ENCODE measurements at regions not wholly inside any gene's neighbourhood (a gene's known extent, or its start where the extent isn't known, plus 50 kb on each side); places are given as distances from the start of the nearest gene placed in this dataset.

DNA sequence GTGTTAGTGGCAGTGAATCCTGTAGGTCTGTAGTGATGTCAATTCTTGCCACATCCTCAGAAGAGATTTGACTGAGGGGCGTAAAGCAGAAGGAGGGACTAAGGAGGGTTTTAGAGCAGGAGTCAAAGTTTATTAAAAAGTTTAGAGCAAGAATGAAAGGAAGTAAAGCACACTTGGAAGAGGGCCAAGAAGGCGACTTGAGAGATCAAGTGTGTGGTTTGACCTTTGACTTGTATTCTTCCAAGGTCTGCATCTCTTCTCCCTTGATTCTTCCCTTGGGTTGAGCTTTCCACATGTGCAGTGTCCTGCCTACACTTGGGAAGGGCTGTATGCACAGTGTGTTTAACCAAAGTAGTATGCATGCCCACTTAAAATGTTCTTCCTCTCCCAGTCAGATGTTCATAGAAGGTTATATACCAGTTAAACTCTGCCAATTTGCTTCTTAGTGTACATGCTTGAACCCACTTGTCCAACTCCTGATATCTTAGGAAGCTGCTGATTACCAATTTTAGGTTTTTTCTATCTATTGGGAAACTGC lies 627.6 kb downstream of the MMUT start:
- no peak overlapping the region for H4K91ac ChIP-seq (ENCODE audit: insufficient read length, low read depth, low read length)
- no peak overlapping the region for H2AFZ ChIP-seq (ENCODE audit: low read length)
- no peaks in the 10 kb centered on the region for H3K79me1 ChIP-seq (ENCODE audit: insufficient read depth, low read depth, low read length, poor library complexity, severe bottlenecking)
- H3K4me3 Mint-ChIP-seq, result no peak overlapping the region
- H4K20me1 ChIP-seq (ENCODE audit: control insufficient read depth, insufficient read depth, insufficient read length), result no peaks in the 10 kb centered on the region
- peaks cover 17 to 18% of the 10 kb centered on the region in 2 experiments for H3K4me1 Mint-ChIP-seq
- H2AK5ac ChIP-seq (ENCODE audit: insufficient read length, low read length), result no peak overlapping the region
- peaks cover 9% of the 10 kb centered on the region in 2 experiments for H3K9me3 Mint-ChIP-seq
- H3K4me1 ChIP-seq (ENCODE audit: insufficient read depth, low read length), result no peaks in the 10 kb centered on the region; the same call in 1 of the 2 replicates
- H2BK15ac ChIP-seq (ENCODE audit: low read depth, low read length), result no peak overlapping the region
- TF ChIP-seq, protein P1, sequence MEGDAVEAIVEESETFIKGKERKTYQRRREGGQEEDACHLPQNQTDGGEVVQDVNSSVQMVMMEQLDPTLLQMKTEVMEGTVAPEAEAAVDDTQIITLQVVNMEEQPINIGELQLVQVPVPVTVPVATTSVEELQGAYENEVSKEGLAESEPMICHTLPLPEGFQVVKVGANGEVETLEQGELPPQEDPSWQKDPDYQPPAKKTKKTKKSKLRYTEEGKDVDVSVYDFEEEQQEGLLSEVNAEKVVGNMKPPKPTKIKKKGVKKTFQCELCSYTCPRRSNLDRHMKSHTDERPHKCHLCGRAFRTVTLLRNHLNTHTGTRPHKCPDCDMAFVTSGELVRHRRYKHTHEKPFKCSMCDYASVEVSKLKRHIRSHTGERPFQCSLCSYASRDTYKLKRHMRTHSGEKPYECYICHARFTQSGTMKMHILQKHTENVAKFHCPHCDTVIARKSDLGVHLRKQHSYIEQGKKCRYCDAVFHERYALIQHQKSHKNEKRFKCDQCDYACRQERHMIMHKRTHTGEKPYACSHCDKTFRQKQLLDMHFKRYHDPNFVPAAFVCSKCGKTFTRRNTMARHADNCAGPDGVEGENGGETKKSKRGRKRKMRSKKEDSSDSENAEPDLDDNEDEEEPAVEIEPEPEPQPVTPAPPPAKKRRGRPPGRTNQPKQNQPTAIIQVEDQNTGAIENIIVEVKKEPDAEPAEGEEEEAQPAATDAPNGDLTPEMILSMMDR (conservative IDR thresholded peaks at IDR 0.05), result no peak
- no peak overlapping the region for H3K4me2 ChIP-seq (ENCODE audit: insufficient read depth, insufficient read length, low read length)
- no peak overlapping the region for H2BK120ac ChIP-seq (ENCODE audit: low read depth, low read length, poor library complexity, severe bottlenecking)
- H3K18ac ChIP-seq (ENCODE audit: insufficient read length, low read depth, low read length), result no peak overlapping the region
- H3K9ac ChIP-seq (ENCODE audit: extremely low read depth, insufficient read length, low read length), result no peak overlapping the region
- H3K23me2 ChIP-seq (ENCODE audit: insufficient read length, low read depth, low read length, poor library complexity, severe bottlenecking), result no peaks in the 10 kb centered on the region
- no peak overlapping the region for H4K8ac ChIP-seq (replicated peaks; ENCODE audit: insufficient read length, low read depth, low read length)
- no peak overlapping the region for H3K23ac ChIP-seq (ENCODE audit: insufficient read length, low read depth, low read length)
- no peaks in the 10 kb centered on the region for H3K27me3 Mint-ChIP-seq (ENCODE audit: low read depth)
- H3T11ph ChIP-seq (ENCODE audit: low read length), result no peak overlapping the region
- H3K9me3 ChIP-seq (ENCODE audit: control insufficient read depth, low read depth, low read length), result no peaks in the 10 kb centered on the region
- H3K36me3 Mint-ChIP-seq (ENCODE audit: insufficient read depth in 1 of 3, low read depth in 3 of 3), result peaks cover 5 to 10% (median 5%) of the 10 kb centered on the region in 3 experiments
- no peak overlapping the region for H2BK20ac ChIP-seq (ENCODE audit: low read depth, low read length, poor library complexity, severe bottlenecking)
- H4K5ac ChIP-seq (ENCODE audit: insufficient read length, low read depth, low read length), result no peak overlapping the region
- H3K27ac Mint-ChIP-seq, result no peak overlapping the region
- no peak overlapping the region for H3K14ac ChIP-seq (ENCODE audit: insufficient read depth, low read length)
- no peak overlapping the region for H3K27ac ChIP-seq (ENCODE audit: insufficient read length, low read depth, low read length)
- H3K56ac ChIP-seq (ENCODE audit: insufficient read length, low read depth, low read length), result no peak overlapping the region
- no peak overlapping the region for H2BK5ac ChIP-seq (ENCODE audit: insufficient read length, low read length)
- no peaks in the 10 kb centered on the region for H3K27me3 ChIP-seq (ENCODE audit: insufficient read depth, low read length)
- H3K4ac ChIP-seq (ENCODE audit: low read depth, low read length), result no peak overlapping the region
- no CpG with 5 or more reads among the region's 2 CpGs for WGBS (ENCODE audit: extremely low coverage, insufficient read length, low lambda C conversion rate)
- no peak overlapping the region for H2BK12ac ChIP-seq (ENCODE audit: insufficient read length, low read depth, low read length)
- H3K79me2 ChIP-seq (ENCODE audit: insufficient read depth, low read length), result no peaks in the 10 kb centered on the region
- no peak for DNase-seq

Measured in H9 (cell line).